ENCODE measurements at regions not wholly inside any gene's neighbourhood (a gene's known extent, or its start where the extent isn't known, plus 50 kb on each side); places are given as distances from the start of the nearest gene placed in this dataset.

DNA sequence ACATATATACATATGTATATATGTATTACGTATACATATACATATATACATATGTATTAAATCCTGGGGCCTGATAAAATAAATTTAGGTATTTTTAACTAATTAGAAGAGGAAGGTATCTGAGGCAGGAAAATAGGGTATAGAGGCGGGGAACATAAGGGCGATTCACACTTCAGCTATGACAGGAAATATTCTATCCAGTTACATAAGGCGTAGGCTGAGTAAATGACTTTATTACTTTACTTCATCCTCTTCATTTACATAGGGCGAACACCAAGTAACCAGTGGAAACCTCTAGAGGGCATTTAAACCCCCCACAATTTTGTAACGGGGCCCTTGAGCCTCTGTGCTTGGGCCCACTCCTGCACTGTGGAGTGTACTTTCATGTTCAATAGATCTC lies 167.5 kb downstream of the SOCS6 start:
- TF ChIP-seq, protein P1, sequence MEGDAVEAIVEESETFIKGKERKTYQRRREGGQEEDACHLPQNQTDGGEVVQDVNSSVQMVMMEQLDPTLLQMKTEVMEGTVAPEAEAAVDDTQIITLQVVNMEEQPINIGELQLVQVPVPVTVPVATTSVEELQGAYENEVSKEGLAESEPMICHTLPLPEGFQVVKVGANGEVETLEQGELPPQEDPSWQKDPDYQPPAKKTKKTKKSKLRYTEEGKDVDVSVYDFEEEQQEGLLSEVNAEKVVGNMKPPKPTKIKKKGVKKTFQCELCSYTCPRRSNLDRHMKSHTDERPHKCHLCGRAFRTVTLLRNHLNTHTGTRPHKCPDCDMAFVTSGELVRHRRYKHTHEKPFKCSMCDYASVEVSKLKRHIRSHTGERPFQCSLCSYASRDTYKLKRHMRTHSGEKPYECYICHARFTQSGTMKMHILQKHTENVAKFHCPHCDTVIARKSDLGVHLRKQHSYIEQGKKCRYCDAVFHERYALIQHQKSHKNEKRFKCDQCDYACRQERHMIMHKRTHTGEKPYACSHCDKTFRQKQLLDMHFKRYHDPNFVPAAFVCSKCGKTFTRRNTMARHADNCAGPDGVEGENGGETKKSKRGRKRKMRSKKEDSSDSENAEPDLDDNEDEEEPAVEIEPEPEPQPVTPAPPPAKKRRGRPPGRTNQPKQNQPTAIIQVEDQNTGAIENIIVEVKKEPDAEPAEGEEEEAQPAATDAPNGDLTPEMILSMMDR (IDR thresholded peaks at IDR 0.05): no peak
- TF ChIP-seq POLR2A (IDR thresholded peaks at IDR 0.05): no peak
